ENCODE measurements at regions not wholly inside any gene's neighbourhood (a gene's known extent, or its start where the extent isn't known, plus 50 kb on each side); places are given as distances from the start of the nearest gene placed in this dataset.

- TF ChIP-seq CTCF (IDR thresholded peaks at IDR 0.05), result no peak
- no peak for TF ChIP-seq EP300 (IDR thresholded peaks at IDR 0.05)
- TF ChIP-seq POLR2A (IDR thresholded peaks at IDR 0.05), result no peak
- TF ChIP-seq POLR2AphosphoS5 (IDR thresholded peaks at IDR 0.05), result no peak
Measured at GRCh38 chrX:16320765-16321355, 153.6 kb downstream of the MAGEB17 start.
